GM19025 (cell line): ENCODE measurements at regions not wholly inside any gene's neighbourhood (a gene's known extent, or its start where the extent isn't known, plus 50 kb on each side); places are given as distances from the start of the nearest gene placed in this dataset.
"Not testable (repeated sequence)": the region's sequence is repeated elsewhere in the genome, so short reads cannot be mapped to it uniquely, and the experiment has no call there.

Experiments used
- ATAC-seq: cut with Tn5 transposase; IDR thresholded peaks from one replicate; pipeline ENCODE4 v1.9.1; 2021; ENCODE audit warnings: mild to moderate bottlenecking, low read depth, moderate library complexity; ENCODE audit not compliant: unreplicated experiment

- ATAC-seq, result no peak
Observed at GRCh38 chr21:20004367-20004766, 993.8 kb upstream of the NCAM2 start.

GRCh38 chr21:20010691-20011200 lies 987.5 kb upstream of the NCAM2 start:
- no peak for ATAC-seq

DNA sequence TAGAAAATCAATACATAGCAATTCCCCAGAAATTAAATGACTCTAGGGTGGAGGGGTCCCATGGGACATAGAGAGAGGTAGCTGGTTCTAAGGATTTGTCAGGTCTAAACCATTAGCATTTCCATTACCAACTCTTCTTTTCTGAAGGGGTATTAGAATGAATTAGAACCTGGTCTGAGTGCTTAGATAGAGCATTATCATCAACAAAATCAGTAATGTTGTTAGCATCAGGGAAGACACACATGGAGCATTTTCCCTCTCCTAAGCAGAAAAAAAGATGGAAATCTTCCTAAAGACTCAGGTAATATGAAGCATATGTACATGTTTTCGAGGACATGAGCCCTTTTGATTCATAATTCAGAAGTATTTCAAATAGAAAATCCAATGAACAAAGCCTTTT lies 984.4 kb upstream of the NCAM2 start:
- ATAC-seq, result no peak

GRCh38 chr21:20016435-20017005 lies 981.7 kb upstream of the NCAM2 start:
- no peak for ATAC-seq

DNA sequence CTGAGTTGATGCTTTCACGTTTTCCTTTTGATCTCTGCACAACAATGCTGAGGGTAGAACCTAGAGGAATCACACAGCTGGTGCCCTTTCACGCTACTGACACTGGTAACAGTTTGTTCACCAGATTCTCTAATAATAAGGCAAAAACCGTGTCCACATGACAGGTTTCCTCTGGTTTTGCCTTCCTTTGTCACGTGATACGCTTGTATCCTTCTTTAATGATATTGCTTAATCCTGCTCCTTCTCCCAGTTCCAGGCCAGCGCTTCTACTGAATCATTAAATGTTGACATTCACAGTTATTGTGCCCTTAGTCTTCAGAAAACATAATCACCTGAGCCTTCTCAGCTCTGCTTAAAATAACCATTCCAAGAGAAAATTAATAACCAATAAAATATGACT lies 978.2 kb upstream of the NCAM2 start:
- no peak for ATAC-seq

- ATAC-seq, result no peak
Observed at GRCh38 chr21:20023193-20023592, 975.0 kb upstream of the NCAM2 start.

DNA sequence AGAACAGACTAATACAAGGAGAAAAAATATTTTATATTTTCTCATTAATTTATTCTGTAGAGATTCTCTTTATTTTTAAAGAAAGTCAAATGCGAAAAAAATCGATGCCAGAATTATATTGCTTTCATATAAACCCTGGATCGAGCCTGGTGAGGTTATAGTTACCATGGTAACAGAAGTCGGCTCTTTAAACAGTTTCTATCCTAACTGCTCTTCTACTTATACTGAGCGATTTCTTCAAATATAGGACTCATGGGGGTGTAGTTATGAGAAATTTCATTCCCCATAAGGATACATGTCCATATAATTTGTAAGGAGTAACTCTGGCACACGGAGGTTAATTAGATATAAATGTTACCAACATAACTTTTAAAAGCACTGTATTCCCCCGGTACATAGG lies 973.5 kb upstream of the NCAM2 start:
- no peak for ATAC-seq

DNA sequence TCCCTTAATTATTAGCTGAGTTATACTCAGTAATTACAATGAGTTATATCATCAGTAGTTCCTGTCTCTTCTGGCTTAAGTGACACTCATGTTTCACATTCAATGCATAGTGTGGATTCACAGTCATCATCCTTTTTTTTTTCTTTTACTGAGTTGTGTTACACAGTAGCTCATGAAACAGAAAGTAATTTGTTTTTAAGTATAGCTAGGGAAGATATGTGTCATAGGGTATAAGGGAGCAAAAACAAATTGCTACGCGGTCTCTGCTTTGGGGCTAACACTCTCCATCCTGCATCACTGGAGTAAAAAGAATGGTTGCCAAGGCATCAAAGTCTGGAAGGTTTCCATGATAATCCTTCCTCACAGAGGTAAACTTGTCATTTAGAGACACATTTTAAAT lies 971.7 kb upstream of the NCAM2 start:
- no peak for ATAC-seq

- no peak for ATAC-seq
Observed at GRCh38 chr21:20030390-20030789, 967.8 kb upstream of the NCAM2 start.

DNA sequence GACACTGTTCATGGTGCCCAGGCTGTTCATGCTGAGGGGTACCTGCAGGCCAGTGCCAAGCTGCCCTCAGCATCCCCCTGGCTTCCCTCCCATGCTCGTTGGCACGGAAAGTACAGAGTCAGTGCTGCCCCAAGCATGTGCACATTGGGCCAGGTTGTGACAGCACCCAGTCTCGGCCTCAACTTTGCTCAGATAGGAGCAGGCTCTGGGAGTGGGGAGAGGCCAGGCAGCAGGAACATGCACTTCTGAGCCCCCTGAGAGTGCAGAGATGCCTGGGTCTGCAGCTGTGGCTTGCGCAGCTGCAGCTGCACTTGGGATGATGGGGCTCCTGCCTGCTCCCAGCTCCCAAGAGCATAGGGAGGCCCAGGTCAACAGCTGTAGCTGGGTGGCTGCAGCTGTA lies 966.4 kb upstream of the NCAM2 start:
- ATAC-seq, result no peak

GRCh38 chr21:20040768-20041167 lies 957.4 kb upstream of the NCAM2 start:
- no peak for ATAC-seq

GRCh38 chr21:20045197-20045596 lies 953.0 kb upstream of the NCAM2 start:
- ATAC-seq, result no peak

DNA sequence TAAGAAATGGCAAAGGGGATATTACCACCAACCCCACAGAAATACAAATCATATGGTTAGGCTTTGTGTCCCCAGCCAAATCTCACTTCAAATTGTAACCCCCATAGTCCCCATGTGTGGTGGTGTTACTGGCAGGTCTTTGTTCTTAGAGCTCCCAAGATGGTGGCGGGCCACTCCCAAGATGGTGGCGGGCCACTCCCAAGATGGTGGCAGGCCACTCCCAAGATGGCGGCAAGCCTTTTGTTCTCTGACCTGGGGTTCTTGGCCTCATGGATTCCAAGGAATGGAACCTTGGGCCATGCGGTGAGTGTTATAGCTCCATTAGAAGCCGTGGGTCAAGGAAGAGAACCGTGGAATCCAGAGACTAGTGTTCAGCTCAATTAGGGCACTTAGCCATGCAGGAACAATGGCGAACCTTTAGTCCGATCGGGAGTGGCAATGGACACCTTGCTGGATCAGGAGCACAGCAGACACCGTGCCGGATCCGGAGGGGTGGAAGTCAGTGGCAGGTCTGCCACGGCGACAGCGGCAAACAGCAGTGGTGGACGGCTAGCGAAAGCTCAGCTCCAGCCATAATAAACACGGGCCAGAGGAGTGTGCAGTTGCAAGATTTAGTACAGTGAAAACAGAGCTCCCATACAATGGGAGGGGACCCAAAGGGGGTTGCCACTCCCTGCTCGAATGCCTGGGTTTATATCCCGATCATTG lies 949.9 kb upstream of the NCAM2 start:
- not testable (repeated sequence) for ATAC-seq

GRCh38 chr21:20083336-20083735 lies 914.9 kb upstream of the NCAM2 start:
- ATAC-seq, result no peak

DNA sequence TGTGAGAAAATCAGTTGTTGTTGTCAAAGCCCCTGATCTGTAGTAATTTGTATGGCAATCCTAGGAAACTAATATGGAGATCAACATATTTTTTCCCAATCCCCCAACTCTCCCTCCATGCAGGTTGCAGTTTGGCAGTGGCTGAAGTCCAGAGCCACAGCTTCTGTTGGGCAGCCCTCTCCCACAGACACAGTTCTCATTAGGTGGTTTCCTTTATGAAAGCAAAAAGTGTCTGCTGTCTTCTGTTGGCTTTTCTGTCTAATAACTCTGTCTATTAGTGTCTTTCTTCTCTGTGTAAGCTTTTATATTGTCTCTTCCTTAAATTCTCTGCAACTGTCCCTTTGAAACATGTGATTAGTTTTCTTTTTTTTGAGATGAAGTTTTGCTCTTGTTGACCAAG lies 914.3 kb upstream of the NCAM2 start:
- ATAC-seq, result no peak

DNA sequence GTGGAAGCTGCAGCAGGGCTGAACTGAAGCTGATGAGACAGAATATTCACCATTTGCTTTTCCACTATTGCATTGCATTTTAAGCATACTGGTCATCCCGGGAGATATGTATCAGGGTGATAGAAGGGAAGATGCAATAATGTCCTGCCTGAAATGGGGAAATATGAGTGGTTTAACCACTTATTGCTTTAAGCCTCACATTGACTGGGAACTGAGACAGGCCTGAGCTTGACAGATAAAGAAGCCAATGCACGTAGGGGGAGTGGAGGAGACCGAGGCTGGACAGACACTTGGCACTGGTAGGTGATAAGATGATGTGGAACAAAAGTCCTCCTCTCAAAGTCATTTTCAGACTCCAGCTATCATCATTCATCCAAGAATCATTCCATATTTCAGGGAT lies 911.7 kb upstream of the NCAM2 start:
- ATAC-seq, result no peak

GRCh38 chr21:20106368-20106767 lies 891.8 kb upstream of the NCAM2 start:
- no peak for ATAC-seq

DNA sequence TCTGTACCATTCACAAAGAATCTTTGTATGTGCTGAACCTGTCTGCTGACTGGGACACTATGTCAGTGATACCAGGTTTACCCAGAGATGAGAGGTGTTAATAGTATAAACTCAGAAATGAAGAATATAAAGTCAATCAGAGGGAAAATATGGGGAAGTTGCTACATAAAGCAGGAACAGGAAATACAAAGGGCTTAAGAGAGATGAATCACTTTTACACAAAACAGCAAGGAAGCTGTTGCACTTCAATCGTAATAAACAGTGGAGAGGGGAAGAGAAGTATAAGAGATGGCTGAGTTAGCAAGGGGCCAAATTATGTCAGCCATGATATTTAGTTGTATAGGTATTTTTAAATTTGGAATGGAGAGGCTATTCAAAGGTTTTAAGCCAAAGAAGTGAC lies 890.2 kb upstream of the NCAM2 start:
- ATAC-seq, result no peak

DNA sequence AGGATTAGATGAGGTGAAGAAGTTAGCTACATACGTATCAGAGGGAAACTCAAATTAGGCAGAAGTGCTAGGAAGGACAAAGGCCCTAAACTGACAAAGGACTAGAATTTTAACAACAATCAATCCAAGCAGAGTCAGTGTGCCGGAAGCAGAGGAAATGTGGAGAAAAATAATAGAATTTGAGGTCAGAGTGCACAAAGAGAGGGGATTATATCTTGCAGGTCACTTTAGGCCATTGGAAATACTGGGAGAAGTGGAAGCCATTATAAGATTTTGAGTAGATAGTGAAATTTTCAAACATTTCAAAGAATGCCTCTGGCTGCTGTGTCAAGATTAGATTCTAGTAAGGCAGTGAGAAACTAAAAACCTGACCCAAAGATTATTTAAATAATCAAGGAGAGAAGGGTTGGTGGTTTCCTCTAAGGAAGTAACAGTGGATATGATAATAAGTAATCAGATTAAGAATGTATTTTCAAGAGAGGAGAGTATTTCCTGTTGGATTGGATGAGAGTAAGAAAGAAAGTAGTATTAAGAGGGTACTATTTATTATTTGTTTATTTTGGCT lies 889.2 kb upstream of the NCAM2 start:
- ATAC-seq, result no peak

DNA sequence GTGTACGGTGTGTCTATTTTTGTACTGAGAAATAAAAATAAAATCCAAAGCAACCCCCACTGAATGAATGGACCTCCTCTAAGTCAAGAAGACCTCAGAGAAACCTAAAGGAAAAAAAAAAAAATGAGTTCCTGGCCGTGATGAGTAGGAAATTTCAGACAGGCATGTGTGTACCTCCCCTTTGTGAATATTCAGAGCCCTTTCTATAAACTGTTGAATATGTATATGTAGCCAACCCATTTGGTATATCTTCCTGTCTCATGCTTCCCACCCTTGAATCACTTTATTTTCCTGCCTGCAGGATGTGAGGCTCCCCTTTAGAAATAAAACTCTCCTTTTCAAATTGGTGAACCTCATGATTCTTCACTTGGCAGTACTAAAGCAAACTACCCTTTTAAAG lies 887.8 kb upstream of the NCAM2 start:
- ATAC-seq, result no peak

- ATAC-seq, result no peak
Observed at GRCh38 chr21:20151741-20152140, 846.5 kb upstream of the NCAM2 start.

GRCh38 chr21:20163167-20163566 lies 835.0 kb upstream of the NCAM2 start:
- no peak for ATAC-seq
